ENCODE measurements at regions not wholly inside any gene's neighbourhood (a gene's known extent, or its start where the extent isn't known, plus 50 kb on each side); places are given as distances from the start of the nearest gene placed in this dataset.

GRCh38 chr18:78662879-78663278 is 316.7 kb upstream of the SALL3 start:
- TF ChIP-seq CTCF (IDR thresholded peaks at IDR 0.05; ENCODE audit: low read depth, low read length) (no peak), EZH2phosphoT487 (IDR thresholded peaks at IDR 0.05; ENCODE audit: low read depth) (no peak)
